GM23338 (cell line): ENCODE measurements at regions not wholly inside any gene's neighbourhood (a gene's known extent, or its start where the extent isn't known, plus 50 kb on each side); places are given as distances from the start of the nearest gene placed in this dataset.

Experiments
- ATAC-seq: fragments of 200-7000 bp; cut with Tn5 transposase; 3 replicates; pipeline ENCODE4 v1.9.1; 2020
- DNase-seq: peaks from one replicate; pipeline ENCODE4 v3.0.0-alpha.2; 2015; ENCODE audit warnings: low spot score
- H2AFZ ChIP-seq: fragments of 200-600 bp; sonication (generic); 2 replicates; pipeline ENCODE4 v1.8.0; 2016; ENCODE audit warnings: antibody characterized with exemption, mild to moderate bottlenecking, moderate library complexity
- H3F3A ChIP-seq: fragments of 200-600 bp; sonication (generic); replicated peaks from 2 replicates; pipeline ENCODE4 v1.8.0; 2017; ENCODE audit warnings: antibody characterized with exemption, mixed run types, low read depth
- H3K27ac ChIP-seq: fragments of 200-600 bp; sonication (generic); 2 replicates; pipeline ENCODE4 v1.6.1; 2016; ENCODE audit warnings: low read depth
- H3K27me3 ChIP-seq: fragments of 200-600 bp; sonication (generic); 2 replicates; pipeline ENCODE4 v1.8.0; 2016; ENCODE audit warnings: mild to moderate bottlenecking, mixed run types, moderate library complexity; ENCODE audit not compliant: insufficient read depth
- H3K36me3 ChIP-seq: fragments of 200-600 bp; sonication (generic); 2 replicates; pipeline ENCODE4 v1.8.0; 2016; ENCODE audit warnings: mild to moderate bottlenecking; ENCODE audit not compliant: insufficient read depth
- H3K4me1 ChIP-seq: fragments of 200-600 bp; sonication (generic); 2 replicates; pipeline ENCODE4 v1.8.0; 2016; ENCODE audit warnings: mild to moderate bottlenecking, moderate library complexity; ENCODE audit not compliant: insufficient read depth
- H3K4me2 ChIP-seq: fragments of 200-600 bp; sonication (generic); 2 replicates; pipeline ENCODE4 v1.7.1; 2017; ENCODE audit warnings: mixed run types
- H3K4me3 ChIP-seq: fragments of 200-600 bp; sonication (generic); 2 replicates; pipeline ENCODE4 v1.6.1; 2016; ENCODE audit warnings: mixed run types
- H3K79me2 ChIP-seq: fragments of 200-600 bp; sonication (generic); replicated peaks from 2 replicates; pipeline ENCODE4 v1.8.0; 2017; ENCODE audit warnings: mild to moderate bottlenecking; ENCODE audit not compliant: insufficient read depth
- H3K9me2 ChIP-seq: fragments of 200-600 bp; sonication (generic); 2 replicates; pipeline ENCODE4 v1.8.0; 2017; ENCODE audit not compliant: insufficient read depth
- H4K20me1 ChIP-seq: fragments of 200-600 bp; sonication (generic); replicated peaks from 2 replicates; pipeline ENCODE4 v1.8.0; 2017; ENCODE audit warnings: mild to moderate bottlenecking; ENCODE audit not compliant: insufficient read depth
- H3K27ac Mint-ChIP-seq: 2 replicates; pipeline ENCODE4 v1.8.0; 2020; ENCODE audit warnings: inconsistent platforms, mild to moderate bottlenecking, moderate library complexity, mixed read lengths
- H3K27me3 Mint-ChIP-seq: 3 replicates; pipeline ENCODE4 v1.8.0; 2022; ENCODE audit warnings: low read depth, mild to moderate bottlenecking, moderate library complexity, mixed read lengths, inconsistent platforms; ENCODE audit not compliant: insufficient read depth, poor library complexity
- H3K36me3 Mint-ChIP-seq: 3 replicates; pipeline ENCODE4 v1.8.0; 2021; ENCODE audit warnings: low read depth, mild to moderate bottlenecking, inconsistent platforms, moderate library complexity, mixed read lengths
- H3K4me1 Mint-ChIP-seq: 3 replicates; pipeline ENCODE4 v1.8.0; 2020; ENCODE audit warnings: mild to moderate bottlenecking, inconsistent platforms, mixed read lengths
- H3K4me3 Mint-ChIP-seq: 3 replicates; pipeline ENCODE4 v1.8.0; 2021; ENCODE audit warnings: moderate library complexity, mild to moderate bottlenecking, inconsistent platforms, mixed read lengths
- H3K9me3 Mint-ChIP-seq: 3 replicates; pipeline ENCODE4 v1.8.0; 2020; ENCODE audit warnings: moderate library complexity, mild to moderate bottlenecking, inconsistent platforms, mixed read lengths
- CREB1 ChIP-seq: fragments of 250-450 bp; sonication (Bioruptor Pico); IDR thresholded peaks from 2 replicates; pipeline ENCODE4 v1.5.0; 2020; ENCODE audit warnings: low read depth, mild to moderate bottlenecking, moderate library complexity
- CTCF ChIP-seq, 2 experiments: fragments of 200-600 bp in 1 of 2; sonication (generic) in 1 of 2; conservative IDR thresholded peaks; 2 replicates each; pipeline versions ENCODE4 v1.5.1 to v1.6.1; 2016 to 2017; ENCODE audit warnings: antibody characterized with exemption in 2 of 2, low read depth in 2 of 2, mild to moderate bottlenecking in 2 of 2, moderate library complexity in 1 of 2
- ETS1 ChIP-seq: IDR thresholded peaks from 2 replicates; pipeline ENCODE4 v1.6.1; 2016; ENCODE audit warnings: antibody characterized with exemption
- EZH2 ChIP-seq: fragments of 200-600 bp; sonication (generic); IDR thresholded peaks from one replicate; pipeline ENCODE4 v1.8.0; 2017; ENCODE audit warnings: antibody characterized with exemption, mild to moderate bottlenecking, low read depth; ENCODE audit not compliant: unreplicated experiment
- EZH2phosphoT487 ChIP-seq: fragments of 200-600 bp; sonication (generic); IDR thresholded peaks from one replicate; pipeline ENCODE4 v1.8.1; 2018; ENCODE audit warnings: antibody characterized with exemption; ENCODE audit not compliant: unreplicated experiment
- JUNB ChIP-seq: IDR thresholded peaks from one replicate; pipeline ENCODE4 v1.6.1; 2016; ENCODE audit warnings: antibody characterized with exemption; ENCODE audit not compliant: unreplicated experiment
- NANOG ChIP-seq: IDR thresholded peaks from 2 replicates; pipeline ENCODE4 v1.6.1; 2016; ENCODE audit warnings: antibody characterized with exemption, borderline replicate concordance
- POLR2AphosphoS5 ChIP-seq: IDR thresholded peaks from 2 replicates; pipeline ENCODE4 v1.6.1; 2016; ENCODE audit warnings: antibody characterized with exemption, low read depth
- REST ChIP-seq: IDR thresholded peaks from one replicate; pipeline ENCODE4 v1.6.1; 2018; ENCODE audit warnings: antibody characterized with exemption; ENCODE audit not compliant: unreplicated experiment
- STAT1 ChIP-seq: IDR thresholded peaks from one replicate; pipeline ENCODE4 v1.6.1; 2016; ENCODE audit warnings: antibody characterized with exemption; ENCODE audit not compliant: unreplicated experiment
- ZNF114 ChIP-seq: fragments of 250-450 bp; sonication (Bioruptor Pico); IDR thresholded peaks from 2 replicates; pipeline ENCODE4 v1.5.0; 2020; ENCODE audit warnings: mild to moderate bottlenecking, moderate library complexity
- ZNF331 ChIP-seq: fragments of 250-450 bp; sonication (Bioruptor Pico); IDR thresholded peaks from 2 replicates; pipeline ENCODE4 v1.5.0; 2020; ENCODE audit warnings: low read depth, mild to moderate bottlenecking, moderate library complexity
- ZNF462 ChIP-seq: fragments of 250-450 bp; sonication (Bioruptor Pico); IDR thresholded peaks from 2 replicates; pipeline ENCODE4 v1.5.0; 2020; ENCODE audit warnings: mild to moderate bottlenecking, moderate library complexity

- no peak overlapping the region for H2AFZ ChIP-seq
- Mint-ChIP-seq H3K4me3 (no peak overlapping the region), H3K27ac (no peak overlapping the region)
Measured at GRCh38 chr5:165241811-165242210, 1736.4 kb downstream of the MAT2B start.

More at GRCh38 chr5:165241811-165242210, 1736.4 kb downstream of the MAT2B start:
- Histone ChIP-seq H3F3A (no peaks in the 10 kb centered on the region), H3K27me3 (no peaks in the 10 kb centered on the region), H3K79me2 (no peaks in the 10 kb centered on the region), H3K36me3 (0 out of 2 replicates have a peak, but pooled peaks cover 3% of the 10 kb centered on the region), H3K4me3 (no peak overlapping the region), H4K20me1 (no peaks in the 10 kb centered on the region), H3K9me2 (peaks cover 14% of the 10 kb centered on the region), H3K27ac (no peak overlapping the region), H3K4me2 (no peak overlapping the region), H3K4me1 (no peaks in the 10 kb centered on the region)
- Mint-ChIP-seq H3K4me1 (no peaks in the 10 kb centered on the region), H3K27me3 (no peaks in the 10 kb centered on the region), H3K36me3 (peaks cover 9% of the 10 kb centered on the region; the same call in 2 of the 3 replicates), H3K9me3 (no peaks in the 10 kb centered on the region; the same call in 2 of the 3 replicates)
- ATAC-seq, result no peak
- TF ChIP-seq ETS1 (no peak), EZH2phosphoT487 (no peak), CREB1 (no peak), NANOG (no peak), EZH2 (no peak), CTCF (conservative IDR thresholded peaks at IDR 0.05; ENCODE audit: low read depth in 2 of 2) (no peak), ZNF462 (CRISPR knock-in tag) (no peak), REST (no peak), STAT1 (no peak), JUNB (no peak), POLR2AphosphoS5 (no peak), ZNF331 (CRISPR knock-in tag) (no peak), ZNF114 (CRISPR knock-in tag) (no peak)
- DNase-seq, result no peak
